Left lung (tissue), 4 donors: ENCODE measurements at regions not wholly inside any gene's neighbourhood (a gene's known extent, or its start where the extent isn't known, plus 50 kb on each side); places are given as distances from the start of the nearest gene placed in this dataset.

Experiments
- ATAC-seq: fragments of 200-7000 bp; cut with Tn5 transposase; one replicate; pipeline ENCODE4 v1.9.1; 2020; ENCODE audit warnings: moderate library complexity
- DNase-seq, 4 donors: peaks; one replicate each; pipeline ENCODE4 v3.0.0-alpha.2; 2013 to 2020
- H3K27ac ChIP-seq, 2 donors: fragments of 200-600 bp; sonication (generic) in 1 of 2; one replicate each; pipeline versions ENCODE4 v1.5.0 to v1.8.0; 2020 to 2021
- H3K27me3 ChIP-seq, 2 donors: fragments of 200-600 bp; sonication (generic) in 1 of 2; one replicate each; pipeline versions ENCODE4 v1.5.0 to v1.8.0; 2020 to 2021
- H3K36me3 ChIP-seq, 2 donors: fragments of 200-600 bp; sonication (generic) in 1 of 2; one replicate each; pipeline versions ENCODE4 v1.5.0 to v1.8.0; 2020 to 2021
- H3K4me1 ChIP-seq, 2 donors: fragments of 200-600 bp; one replicate each; pipeline ENCODE4 v1.8.0; 2021
- H3K4me3 ChIP-seq, 2 donors: fragments of 200-600 bp; sonication (generic) in 1 of 2; one replicate each; pipeline versions ENCODE4 v1.5.0 to v1.8.0; 2020 to 2021; ENCODE audit warnings: mild to moderate bottlenecking in 1 of 2
- H3K9me3 ChIP-seq, 2 donors: fragments of 200-600 bp; sonication (generic) in 1 of 2; one replicate each; pipeline versions ENCODE4 v1.5.0 to v1.8.0; 2020 to 2021
- CTCF ChIP-seq, 2 donors: fragments of 200-600 bp; sonication (generic) in 1 of 2; IDR thresholded peaks; one replicate each; pipeline versions ENCODE4 v1.5.0 to v1.8.0; 2021; ENCODE audit warnings: antibody characterized with exemption in 2 of 2
- intact Hi-C, 2 donors: fragments of 100-400 bp; cut with DNase I; formaldehyde crosslinking; loops; one replicate each; pipeline versions ENCODE4 v1.11.2 to v1.14.2; 2022
- donor health status: DM: no; HTN: yes; CAD: no.
- donor health status: DM: no; HTN: no; CAD: no.

- H3K4me3 ChIP-seq: no peak overlapping the region
- no peak overlapping the region for H3K27ac ChIP-seq
- no peak for ATAC-seq
- peaks cover 0 to 1% of the 10 kb centered on the region in 2 donors for H3K9me3 ChIP-seq
- no peaks in the 10 kb centered on the region for H3K36me3 ChIP-seq
- H3K4me1 ChIP-seq: no peaks in the 10 kb centered on the region
- intact Hi-C loops: no loop called here
- DNase-seq: no peak
- no peaks in the 10 kb centered on the region for H3K27me3 ChIP-seq
- TF ChIP-seq CTCF (IDR thresholded peaks at IDR 0.05): no peak
Measured at GRCh38 chr4:13316354-13316753, 167.8 kb downstream of the RAB28 start.

GRCh38 chr4:13313856-13314255 lies 170.3 kb downstream of the RAB28 start:
- no peak for ATAC-seq
- intact Hi-C loops: loop anchor here in 1 of 2 donors (5.0 kb wide), 1 partner anchor 57 kb away; no protein-coding TSS in a partner anchor

GRCh38 chr4:13312264-13312663 lies 171.9 kb downstream of the RAB28 start:
- no peak for DNase-seq
- Histone ChIP-seq H3K9me3 (peaks cover 0 to 7% of the 10 kb centered on the region in 2 donors), H3K27me3 (no peaks in the 10 kb centered on the region), H3K4me1 (no peaks in the 10 kb centered on the region), H3K4me3 (no peak overlapping the region), H3K36me3 (no peaks in the 10 kb centered on the region), H3K27ac (no peak overlapping the region)
- TF ChIP-seq CTCF (IDR thresholded peaks at IDR 0.05): no peak
- intact Hi-C loops: loop anchor here in 1 of 2 donors (5.0 kb wide), 1 partner anchor 55 kb away; no protein-coding TSS in a partner anchor
- ATAC-seq: no peak

More at GRCh38 chr4:13313856-13314255, 170.3 kb downstream of the RAB28 start:
- H3K4me1 ChIP-seq: no peaks in the 10 kb centered on the region
- TF ChIP-seq CTCF (IDR thresholded peaks at IDR 0.05): no peak
- no peak overlapping the region for H3K4me3 ChIP-seq
- no peak for DNase-seq
- H3K9me3 ChIP-seq: peaks cover 0 to 5% of the 10 kb centered on the region in 2 donors
- H3K27me3 ChIP-seq: no peaks in the 10 kb centered on the region
- no peak overlapping the region for H3K27ac ChIP-seq
- no peaks in the 10 kb centered on the region for H3K36me3 ChIP-seq

GRCh38 chr4:13309751-13310150 lies 174.4 kb downstream of the RAB28 start:
- no peaks in the 10 kb centered on the region for H3K27me3 ChIP-seq
- H3K27ac ChIP-seq: no peak overlapping the region
- DNase-seq (no peak), ATAC-seq (no peak)
- no peaks in the 10 kb centered on the region for H3K4me1 ChIP-seq
- H3K9me3 ChIP-seq: peaks cover 0 to 7% of the 10 kb centered on the region in 2 donors
- no peak overlapping the region for H3K4me3 ChIP-seq
- H3K36me3 ChIP-seq: no peaks in the 10 kb centered on the region
- no peak for TF ChIP-seq CTCF (IDR thresholded peaks at IDR 0.05)
- intact Hi-C loops: loop anchor here in 1 of 2 donors (5.0 kb wide), 1 partner anchor 52 kb away; no protein-coding TSS in a partner anchor

- Histone ChIP-seq H3K27me3 (no peaks in the 10 kb centered on the region), H3K9me3 (peaks cover 0 to 13% of the 10 kb centered on the region in 2 donors), H3K4me3 (no peak overlapping the region), H3K36me3 (no peaks in the 10 kb centered on the region), H3K4me1 (no peaks in the 10 kb centered on the region), H3K27ac (no peak overlapping the region)
- ATAC-seq (no peak), DNase-seq (no peak)
- intact Hi-C loops: no loop called here
- TF ChIP-seq CTCF (IDR thresholded peaks at IDR 0.05): no peak
Measured at GRCh38 chr4:13306356-13306755, 177.8 kb downstream of the RAB28 start.
